IMR-90 (cell line): ENCODE measurements at regions not wholly inside any gene's neighbourhood (a gene's known extent, or its start where the extent isn't known, plus 50 kb on each side); places are given as distances from the start of the nearest gene placed in this dataset.

Experiments
- ATAC-seq: fragments of 200-7000 bp; cut with Tn5 transposase; 2 replicates; pipeline ENCODE4 v1.9.1; 2020; ENCODE audit warnings: low read depth, mild to moderate bottlenecking, moderate library complexity
- BruUV-seq: library from RNA; stranded (reverse); fragments of 400-500 nt; replicated peaks from 2 replicates; lab custom pipeline; 2021; lab: Mats Ljungman, UMichigan
- CTCF ChIA-PET: fragments of 300-600 bp; formaldehyde crosslinking; extraction: SDS; loops from one replicate; lab custom pipeline; 2021; ENCODE audit warnings: antibody characterized with exemption; lab: Yijun Ruan, JAX
- POLR2A ChIA-PET: fragments of 300-600 bp; sonication (Branson Sonifier 250); formaldehyde crosslinking; loops from one replicate; lab custom pipeline; 2022; ENCODE audit warnings: antibody characterized with exemption; ENCODE audit not compliant: unreplicated experiment; lab: Charles Lee
- DNase-seq: peaks from one replicate; pipeline ENCODE4 v3.0.0; 2013
- H2AFZ ChIP-seq: replicated peaks from 2 replicates; pipeline ENCODE3; 2013; ENCODE audit warnings: low read length, mild to moderate bottlenecking; ENCODE audit not compliant: poor library complexity
- H2AK5ac ChIP-seq: 2 replicates; pipeline ENCODE4 v1.6.1; 2013; ENCODE audit warnings: low read depth, low read length, inconsistent platforms
- H2AK9ac ChIP-seq: replicated peaks from 2 replicates; pipeline ENCODE3; 2013; ENCODE audit warnings: mild to moderate bottlenecking, low read depth, low read length, moderate library complexity; ENCODE audit not compliant: poor library complexity
- H2BK120ac ChIP-seq: 2 replicates; pipeline ENCODE4 v1.6.1; 2013; ENCODE audit warnings: low read depth, low read length, inconsistent platforms
- H2BK15ac ChIP-seq: 3 replicates; pipeline ENCODE4 v1.6.1; 2013; ENCODE audit warnings: low read depth, low read length, inconsistent platforms
- H2BK20ac ChIP-seq: 2 replicates; pipeline ENCODE4 v1.6.1; 2013; ENCODE audit warnings: low read depth, mild to moderate bottlenecking, inconsistent platforms, low read length, moderate library complexity
- H2BK5ac ChIP-seq: 2 replicates; pipeline ENCODE4 v1.6.1; 2013; ENCODE audit warnings: mild to moderate bottlenecking, low read depth, low read length, inconsistent platforms; ENCODE audit not compliant: poor library complexity, severe bottlenecking
- H3K14ac ChIP-seq: replicated peaks from 2 replicates; pipeline ENCODE4 v1.6.1; 2013; ENCODE audit warnings: low read depth, low read length, inconsistent platforms
- H3K18ac ChIP-seq: 2 replicates; pipeline ENCODE4 v1.6.1; 2013; ENCODE audit warnings: low read depth, low read length, control low read depth
- H3K23ac ChIP-seq: 2 replicates; pipeline ENCODE4 v1.6.1; 2013; ENCODE audit warnings: low read depth, low read length, inconsistent platforms
- H3K27ac ChIP-seq: 2 replicates; pipeline ENCODE4 v1.5.1; 2013; ENCODE audit warnings: mild to moderate bottlenecking, control low read depth, low read length; ENCODE audit not compliant: insufficient read depth
- H3K27me3 ChIP-seq: 2 replicates; pipeline ENCODE4 v1.6.1; 2013; ENCODE audit warnings: low read length; ENCODE audit not compliant: control insufficient read depth, insufficient read depth
- H3K36me3 ChIP-seq: 2 replicates; pipeline ENCODE4 v1.6.1; 2013; ENCODE audit warnings: low read length, mixed read lengths; ENCODE audit not compliant: control insufficient read depth, insufficient read depth
- H3K4ac ChIP-seq: 2 replicates; pipeline ENCODE4 v1.6.1; 2013; ENCODE audit warnings: low read depth, low read length, inconsistent platforms
- H3K4me1 ChIP-seq: 2 replicates; pipeline ENCODE4 v1.6.1; 2013; ENCODE audit warnings: low read length, mixed read lengths; ENCODE audit not compliant: control insufficient read depth, insufficient read depth
- H3K4me2 ChIP-seq: 2 replicates; pipeline ENCODE4 v1.6.1; 2013; ENCODE audit warnings: low read depth, mild to moderate bottlenecking, control low read depth, low read length, moderate library complexity
- H3K4me3 ChIP-seq: 2 replicates; pipeline ENCODE4 v1.5.1; 2013; ENCODE audit warnings: low read depth, mild to moderate bottlenecking, control low read depth, low read length, moderate library complexity; ENCODE audit not compliant: insufficient read depth
- H3K56ac ChIP-seq: 2 replicates; pipeline ENCODE4 v1.6.1; 2013; ENCODE audit warnings: low read length, inconsistent platforms; ENCODE audit not compliant: insufficient read depth; ENCODE audit errors: extremely low read depth
- H3K79me1 ChIP-seq, 2 experiments: 2 replicates each; pipeline ENCODE4 v1.6.1; 2013; ENCODE audit warnings: low read length in 2 of 2, inconsistent platforms in 1 of 2, low read depth in 1 of 2
- H3K9ac ChIP-seq: 2 replicates; pipeline ENCODE4 v1.6.1; 2013; ENCODE audit warnings: low read depth, low read length, control low read depth
- H3K9me1 ChIP-seq: 2 replicates; pipeline ENCODE4 v1.6.1; 2013; ENCODE audit warnings: low read length, inconsistent platforms; ENCODE audit not compliant: insufficient read depth
- H3K9me3 ChIP-seq: 2 replicates; pipeline ENCODE4 v1.6.1; 2013; ENCODE audit warnings: low read length; ENCODE audit not compliant: control insufficient read depth, insufficient read depth
- H4K20me1 ChIP-seq: 2 replicates; pipeline ENCODE4 v1.6.1; 2013; ENCODE audit warnings: low read length, inconsistent platforms; ENCODE audit not compliant: insufficient read depth
- H4K5ac ChIP-seq: 2 replicates; pipeline ENCODE4 v1.6.1; 2013; ENCODE audit warnings: mild to moderate bottlenecking, low read depth, low read length, control low read depth
- H4K8ac ChIP-seq, 2 experiments: 2 replicates each; pipeline ENCODE4 v1.6.1; 2013; ENCODE audit warnings: low read depth in 2 of 2, low read length in 2 of 2, control low read depth in 1 of 2, inconsistent platforms in 1 of 2
- H4K91ac ChIP-seq: 2 replicates; pipeline ENCODE4 v1.6.1; 2013; ENCODE audit warnings: low read depth, low read length, inconsistent platforms; ENCODE audit not compliant: insufficient read depth
- BHLHE40 ChIP-seq: fragments of 150-350 bp; IDR thresholded peaks from 2 replicates; pipeline ENCODE4 v1.6.1; 2016; ENCODE audit warnings: mild to moderate bottlenecking, low read depth, low read length
- CEBPB ChIP-seq: IDR thresholded peaks from 2 replicates; pipeline ENCODE4 v1.6.1; 2012; ENCODE audit warnings: low read depth, low read length, improper control_type of control experiment
- FOS ChIP-seq: fragments of 150-350 bp; IDR thresholded peaks from 2 replicates; pipeline ENCODE4 v1.6.1; 2016; ENCODE audit warnings: low read depth, low read length
- MAFK ChIP-seq: IDR thresholded peaks from 2 replicates; pipeline ENCODE4 v1.6.1; 2012; ENCODE audit warnings: low read depth, low read length, improper control_type of control experiment
- MAZ ChIP-seq: IDR thresholded peaks from 2 replicates; pipeline ENCODE4 v1.6.1; 2012; ENCODE audit warnings: low read depth, mild to moderate bottlenecking, low read length, improper control_type of control experiment, moderate library complexity, borderline replicate concordance
- MXI1 ChIP-seq: IDR thresholded peaks from 2 replicates; pipeline ENCODE4 v1.6.1; 2012; ENCODE audit warnings: low read depth, mild to moderate bottlenecking, low read length, moderate library complexity, borderline replicate concordance
- NFE2L2 ChIP-seq: fragments of 150-350 bp; IDR thresholded peaks from 2 replicates; pipeline ENCODE4 v1.6.1; 2016; ENCODE audit warnings: low read depth, mild to moderate bottlenecking, low read length
- POLR2A ChIP-seq: IDR thresholded peaks from 2 replicates; pipeline ENCODE4 v1.6.1; 2012; ENCODE audit warnings: mild to moderate bottlenecking, low read depth, low read length
- RCOR1 ChIP-seq: IDR thresholded peaks from 2 replicates; pipeline ENCODE4 v1.6.1; 2012; ENCODE audit warnings: mild to moderate bottlenecking, low read length, improper control_type of control experiment; ENCODE audit not compliant: insufficient replicate concordance
- RFX5 ChIP-seq: IDR thresholded peaks from 2 replicates; pipeline ENCODE4 v1.8.0; 2012; ENCODE audit warnings: low read depth, mild to moderate bottlenecking, low read length, moderate library complexity
- SMC3 ChIP-seq: fragments of 150-350 bp; IDR thresholded peaks from 2 replicates; pipeline ENCODE4 v1.6.1; 2016; ENCODE audit warnings: low read depth, mild to moderate bottlenecking, antibody characterized with exemption, low read length, moderate library complexity
- WGBS, 2 experiments: methylation state at CpG; one replicate each; pipeline versions ENCODE4 v1.1.5 to v1.1.7; 2013; ENCODE audit warnings: missing lambda C conversion rate in 2 of 2; ENCODE audit not compliant: insufficient read length in 1 of 2; ENCODE audit errors: extremely low coverage in 2 of 2; 5-methylcytosine and 5-hydroxymethylcytosine counted together
- dilution Hi-C: fragments of 300-500 bp; cut with HindIII; formaldehyde crosslinking; loops from one replicate; pipeline ENCODE4 v1.14.3; 2018; ENCODE audit warnings: low sequenced_read_pairs; ENCODE audit not compliant: unreplicated experiment
- in situ Hi-C: fragments of 300-500 bp; cut with MboI; formaldehyde crosslinking; loops from 3 replicates; pipeline ENCODE4 v1.14.3; 2019; ENCODE audit warnings: low sequenced_read_pairs, inconsistent platforms, mixed read lengths
- intact Hi-C: fragments of 100-400 bp; cut with micrococcal nuclease; formaldehyde crosslinking; loops from 2 replicates; pipeline ENCODE4 v1.10.0; 2022
- TF ChIP-seq, protein P1 (sequence below): conservative IDR thresholded peaks from 2 replicates; pipeline ENCODE4 v1.5.1; 2012; ENCODE audit warnings: mild to moderate bottlenecking, low read depth, low read length, improper control_type of control experiment
- TF ChIP-seq, protein P2 (sequence below): fragments of 150-350 bp; IDR thresholded peaks from 2 replicates; pipeline ENCODE4 v1.6.1; 2017; ENCODE audit warnings: mild to moderate bottlenecking, antibody characterized with exemption, low read length, low read depth
- TF ChIP-seq, protein P3 (sequence below): fragments of 150-350 bp; IDR thresholded peaks from 2 replicates; pipeline ENCODE4 v1.6.1; 2016; ENCODE audit warnings: low read depth, mild to moderate bottlenecking, low read length, moderate library complexity, borderline replicate concordance

GRCh38 chr17:12402963-12403622 lies 262.6 kb upstream of the MYOCD start:
- Histone ChIP-seq H3K27me3 (no peaks in the 10 kb centered on the region), H3K9me1 (peaks cover 16% of the 10 kb centered on the region), H2BK120ac (peak overlapping the region; percentile 89), H3K9me3 (no peaks in the 10 kb centered on the region), H4K8ac (peak overlapping the region; percentile 2 to 67; a peak in 2 of 4 replicates), H3K23ac (no peak overlapping the region), H3K18ac (peak overlapping the region; percentile 6; the same call in 1 of the 2 replicates), H4K20me1 (no peaks in the 10 kb centered on the region), H2AFZ (no peak overlapping the region), H3K9ac (no peak overlapping the region; the same call in 1 of the 2 replicates), H3K36me3 (no peaks in the 10 kb centered on the region), H2BK5ac (peak overlapping the region; percentile 95), H4K91ac (peak overlapping the region; percentile 72), H2AK5ac (0 out of 2 replicates have a peak overlapping the region, but pooled peaks have one; percentile 21), H3K4me2 (peak overlapping the region; percentile 8; the same call in 1 of the 2 replicates), H3K4me1 (peaks cover 8% of the 10 kb centered on the region), H3K14ac (peak overlapping the region; percentile 69), H3K79me1 (0 out of 4 replicates have a peak, but pooled peaks cover 0 to 3% of the 10 kb centered on the region in 2 experiments), H4K5ac (peak overlapping the region; percentile 67; the same call in 1 of the 2 replicates), H2BK15ac (no peak overlapping the region; the same call in 2 of the 3 replicates), H3K4me3 (no peak overlapping the region), H2AK9ac (no peak overlapping the region), H3K4ac (peak overlapping the region; percentile 77; the same call in 1 of the 2 replicates), H2BK20ac (peak overlapping the region; percentile 93), H3K27ac (peak overlapping the region; percentile 4; the same call in 1 of the 2 replicates), H3K56ac (peak overlapping the region; percentile 75)
- BruUV-seq: no TSS peak
- intact Hi-C loops: loop anchor here (2.0 to 5.0 kb wide), 2 partner anchors 146 to 264 kb away; partner anchors contain the start of gene MYOCD
- ATAC-seq: peak; percentile 95
- in situ Hi-C loops: no loop called here
- ChIA-PET CTCF (no interaction called here), POLR2A (no interaction called here)
- peak; percentile 97 for DNase-seq
- WGBS, 2 experiments: no CpG with 5 or more reads among the region's 5 CpGs
- dilution Hi-C loops: no loop called here
- TF ChIP-seq SMC3: 0 out of 2 replicates have a peak, but pooled peaks have one; percentile 3
- 0 out of 2 replicates have a peak, but pooled peaks have one; percentile 4 for TF ChIP-seq MAFK
- TF ChIP-seq FOS: peak; percentile 91
- no peak for TF ChIP-seq CEBPB
- no peak for TF ChIP-seq MAZ
- peak; percentile 71 for TF ChIP-seq RCOR1
- TF ChIP-seq, protein P1, sequence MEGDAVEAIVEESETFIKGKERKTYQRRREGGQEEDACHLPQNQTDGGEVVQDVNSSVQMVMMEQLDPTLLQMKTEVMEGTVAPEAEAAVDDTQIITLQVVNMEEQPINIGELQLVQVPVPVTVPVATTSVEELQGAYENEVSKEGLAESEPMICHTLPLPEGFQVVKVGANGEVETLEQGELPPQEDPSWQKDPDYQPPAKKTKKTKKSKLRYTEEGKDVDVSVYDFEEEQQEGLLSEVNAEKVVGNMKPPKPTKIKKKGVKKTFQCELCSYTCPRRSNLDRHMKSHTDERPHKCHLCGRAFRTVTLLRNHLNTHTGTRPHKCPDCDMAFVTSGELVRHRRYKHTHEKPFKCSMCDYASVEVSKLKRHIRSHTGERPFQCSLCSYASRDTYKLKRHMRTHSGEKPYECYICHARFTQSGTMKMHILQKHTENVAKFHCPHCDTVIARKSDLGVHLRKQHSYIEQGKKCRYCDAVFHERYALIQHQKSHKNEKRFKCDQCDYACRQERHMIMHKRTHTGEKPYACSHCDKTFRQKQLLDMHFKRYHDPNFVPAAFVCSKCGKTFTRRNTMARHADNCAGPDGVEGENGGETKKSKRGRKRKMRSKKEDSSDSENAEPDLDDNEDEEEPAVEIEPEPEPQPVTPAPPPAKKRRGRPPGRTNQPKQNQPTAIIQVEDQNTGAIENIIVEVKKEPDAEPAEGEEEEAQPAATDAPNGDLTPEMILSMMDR: no peak
- TF ChIP-seq, protein P2, sequence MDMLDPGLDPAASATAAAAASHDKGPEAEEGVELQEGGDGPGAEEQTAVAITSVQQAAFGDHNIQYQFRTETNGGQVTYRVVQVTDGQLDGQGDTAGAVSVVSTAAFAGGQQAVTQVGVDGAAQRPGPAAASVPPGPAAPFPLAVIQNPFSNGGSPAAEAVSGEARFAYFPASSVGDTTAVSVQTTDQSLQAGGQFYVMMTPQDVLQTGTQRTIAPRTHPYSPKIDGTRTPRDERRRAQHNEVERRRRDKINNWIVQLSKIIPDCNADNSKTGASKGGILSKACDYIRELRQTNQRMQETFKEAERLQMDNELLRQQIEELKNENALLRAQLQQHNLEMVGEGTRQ: no peak
- TF ChIP-seq RFX5: no peak
- TF ChIP-seq MXI1: no peak
- TF ChIP-seq BHLHE40: peak; percentile 13; the same call in 1 of the 2 replicates
- no peak for TF ChIP-seq NFE2L2
- TF ChIP-seq POLR2A: 0 out of 2 replicates have a peak, but pooled peaks have one; percentile 44
- TF ChIP-seq, protein P3, sequence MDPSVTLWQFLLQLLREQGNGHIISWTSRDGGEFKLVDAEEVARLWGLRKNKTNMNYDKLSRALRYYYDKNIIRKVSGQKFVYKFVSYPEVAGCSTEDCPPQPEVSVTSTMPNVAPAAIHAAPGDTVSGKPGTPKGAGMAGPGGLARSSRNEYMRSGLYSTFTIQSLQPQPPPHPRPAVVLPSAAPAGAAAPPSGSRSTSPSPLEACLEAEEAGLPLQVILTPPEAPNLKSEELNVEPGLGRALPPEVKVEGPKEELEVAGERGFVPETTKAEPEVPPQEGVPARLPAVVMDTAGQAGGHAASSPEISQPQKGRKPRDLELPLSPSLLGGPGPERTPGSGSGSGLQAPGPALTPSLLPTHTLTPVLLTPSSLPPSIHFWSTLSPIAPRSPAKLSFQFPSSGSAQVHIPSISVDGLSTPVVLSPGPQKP: no peak
